ENCODE measurements at regions not wholly inside any gene's neighbourhood (a gene's known extent, or its start where the extent isn't known, plus 50 kb on each side); places are given as distances from the start of the nearest gene placed in this dataset.
"Not testable (repeated sequence)": the region's sequence is repeated elsewhere in the genome, so short reads cannot be mapped to it uniquely, and the experiment has no call there.

DNA sequence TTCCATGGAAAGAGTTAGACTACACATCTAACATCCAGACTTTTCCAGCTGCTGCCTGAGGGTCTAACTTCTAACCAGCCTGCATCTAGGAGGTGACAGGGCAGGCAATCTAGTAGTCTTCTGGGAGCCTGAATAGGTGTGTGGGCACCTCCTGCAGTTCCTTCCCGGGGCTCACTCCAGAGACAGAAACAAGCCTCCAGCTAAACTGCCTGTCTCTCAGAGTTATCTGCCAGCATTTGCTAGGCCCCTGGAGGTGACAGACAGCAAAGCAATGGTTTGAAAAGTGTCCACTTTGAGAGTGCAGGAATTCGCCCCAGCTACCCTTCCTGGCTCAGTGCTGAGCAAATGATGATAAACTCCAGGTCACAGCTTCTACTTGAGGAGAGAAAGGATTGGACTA is 240.5 kb upstream of the PRSS16 start:
- Histone ChIP-seq H3K27me3 (ENCODE audit: insufficient read depth, poor library complexity, severe bottlenecking) (no peaks in the 10 kb centered on the region), H3K36me3 (ENCODE audit: low read depth) (no peaks in the 10 kb centered on the region), H3K4me1 (ENCODE audit: insufficient read depth, poor library complexity, severe bottlenecking) (no peaks in the 10 kb centered on the region), H3K27ac (ENCODE audit: poor library complexity, severe bottlenecking) (no peak overlapping the region), H3K4me3 (ENCODE audit: severe bottlenecking) (no peak overlapping the region), H3K9me3 (ENCODE audit: severe bottlenecking) (no peaks in the 10 kb centered on the region)
- no peak for DNase-seq (ENCODE audit: low spot score)
- no peak for ATAC-seq (ENCODE audit: low read depth)
- no peak for TF ChIP-seq CTCF (IDR thresholded peaks at IDR 0.05; ENCODE audit: poor library complexity, severe bottlenecking)

GRCh38 chr6:27008613-27009012 is 238.9 kb upstream of the PRSS16 start:
- not testable (repeated sequence) for H3K36me3 ChIP-seq (ENCODE audit: low read depth); H3K4me1 ChIP-seq (ENCODE audit: insufficient read depth, poor library complexity, severe bottlenecking); H3K4me3 ChIP-seq (ENCODE audit: severe bottlenecking); H3K9me3 ChIP-seq (ENCODE audit: severe bottlenecking); DNase-seq (ENCODE audit: low spot score); ATAC-seq (ENCODE audit: low read depth); H3K27me3 ChIP-seq (ENCODE audit: insufficient read depth, poor library complexity, severe bottlenecking); H3K27ac ChIP-seq (ENCODE audit: poor library complexity, severe bottlenecking)

GRCh38 chr6:27014053-27014452 is 233.4 kb upstream of the PRSS16 start:
- ATAC-seq (ENCODE audit: low read depth); H3K4me1 ChIP-seq (ENCODE audit: insufficient read depth, poor library complexity, severe bottlenecking); H3K9me3 ChIP-seq (ENCODE audit: severe bottlenecking); DNase-seq (ENCODE audit: low spot score); H3K27ac ChIP-seq (ENCODE audit: poor library complexity, severe bottlenecking); H3K36me3 ChIP-seq (ENCODE audit: low read depth); H3K4me3 ChIP-seq (ENCODE audit: severe bottlenecking); H3K27me3 ChIP-seq (ENCODE audit: insufficient read depth, poor library complexity, severe bottlenecking): not testable (repeated sequence)

DNA sequence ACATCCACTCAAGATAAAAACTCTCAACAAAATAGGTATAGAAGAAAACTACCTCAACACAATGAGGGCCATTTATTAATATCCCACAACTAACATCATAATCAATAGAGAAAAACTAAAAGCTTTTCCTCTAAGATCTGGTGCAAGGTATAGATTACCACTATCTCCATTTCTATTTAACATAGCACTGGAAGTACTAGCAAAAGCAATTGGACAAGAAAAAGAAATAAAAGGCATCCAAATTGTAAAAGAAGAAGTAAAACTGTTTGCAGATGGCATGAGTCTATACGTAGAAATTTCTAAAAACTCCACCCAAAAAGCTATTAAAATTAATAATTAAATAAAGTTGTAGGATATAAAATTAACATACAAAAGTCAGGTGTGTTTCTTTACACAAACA is 230.8 kb upstream of the PRSS16 start:
- Histone ChIP-seq H3K36me3 (ENCODE audit: low read depth) (no peaks in the 10 kb centered on the region), H3K4me1 (ENCODE audit: insufficient read depth, poor library complexity, severe bottlenecking) (peaks cover 6% of the 10 kb centered on the region), H3K27me3 (ENCODE audit: insufficient read depth, poor library complexity, severe bottlenecking) (no peaks in the 10 kb centered on the region), H3K9me3 (ENCODE audit: severe bottlenecking) (peaks cover 8% of the 10 kb centered on the region), H3K4me3 (ENCODE audit: severe bottlenecking) (no peak overlapping the region), H3K27ac (ENCODE audit: poor library complexity, severe bottlenecking) (no peak overlapping the region)
- TF ChIP-seq CTCF (IDR thresholded peaks at IDR 0.05; ENCODE audit: poor library complexity, severe bottlenecking): no peak
- ATAC-seq (ENCODE audit: low read depth) (no peak), DNase-seq (ENCODE audit: low spot score) (no peak)

GRCh38 chr6:27018401-27018800 is 229.1 kb upstream of the PRSS16 start:
- not testable (repeated sequence) for DNase-seq (ENCODE audit: low spot score); H3K9me3 ChIP-seq (ENCODE audit: severe bottlenecking); H3K36me3 ChIP-seq (ENCODE audit: low read depth); H3K4me3 ChIP-seq (ENCODE audit: severe bottlenecking); ATAC-seq (ENCODE audit: low read depth); H3K4me1 ChIP-seq (ENCODE audit: insufficient read depth, poor library complexity, severe bottlenecking); H3K27me3 ChIP-seq (ENCODE audit: insufficient read depth, poor library complexity, severe bottlenecking)
- peak overlapping the region; percentile 93 for H3K27ac ChIP-seq (ENCODE audit: poor library complexity, severe bottlenecking)

DNA sequence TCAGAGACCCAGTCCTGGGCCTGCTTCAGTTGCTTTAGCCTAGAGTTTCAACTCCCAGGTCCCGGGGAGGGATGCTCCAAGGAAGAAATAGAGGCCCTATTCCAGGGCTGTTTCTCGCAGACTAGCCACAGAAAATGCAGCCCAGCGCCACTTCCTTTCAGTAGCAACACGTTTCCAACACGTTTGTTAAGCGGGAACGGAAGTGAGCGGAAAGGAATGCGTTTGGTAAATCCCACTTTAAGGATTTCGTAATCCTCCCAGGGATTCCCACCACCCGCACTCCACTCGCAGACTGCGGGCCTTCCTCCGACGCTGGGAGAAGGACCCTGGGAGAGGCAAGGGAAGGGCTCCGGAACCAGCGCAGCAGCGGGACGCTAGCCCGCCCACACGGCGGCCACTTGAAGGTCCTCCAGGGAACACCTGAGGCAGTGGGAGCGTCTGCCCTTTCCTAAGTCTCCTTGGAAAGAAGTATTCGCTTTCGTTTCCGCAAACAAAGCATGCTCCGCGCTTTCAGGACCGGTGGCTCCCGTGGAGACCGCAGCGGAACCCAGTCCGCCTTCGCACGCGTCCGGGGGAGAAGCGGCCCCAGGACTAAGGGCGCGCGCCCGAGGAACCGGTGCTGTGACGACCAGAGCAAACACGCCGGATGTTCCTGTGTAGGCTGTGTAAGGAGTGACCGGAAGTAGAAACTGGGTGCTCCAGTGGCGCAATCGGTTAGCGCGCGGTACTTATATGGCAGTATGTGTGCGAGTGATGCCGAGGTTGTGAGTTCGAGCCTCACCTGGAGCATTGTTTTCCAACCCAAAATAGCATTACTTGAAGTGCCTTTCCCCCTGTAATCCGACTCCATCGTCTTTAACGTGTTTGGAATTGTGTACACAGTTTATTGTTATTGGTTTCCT is 227.6 kb upstream of the PRSS16 start:
- no peak for TF ChIP-seq CTCF (IDR thresholded peaks at IDR 0.05; ENCODE audit: poor library complexity, severe bottlenecking)
- Histone ChIP-seq H3K9me3 (ENCODE audit: severe bottlenecking) (peaks cover 6% of the 10 kb centered on the region), H3K4me1 (ENCODE audit: insufficient read depth, poor library complexity, severe bottlenecking) (peaks cover 6% of the 10 kb centered on the region), H3K27me3 (ENCODE audit: insufficient read depth, poor library complexity, severe bottlenecking) (no peaks in the 10 kb centered on the region), H3K36me3 (ENCODE audit: low read depth) (no peaks in the 10 kb centered on the region), H3K4me3 (ENCODE audit: severe bottlenecking) (peak overlapping the region; percentile 64), H3K27ac (ENCODE audit: poor library complexity, severe bottlenecking) (peak overlapping the region; percentile 93)
- DNase-seq (ENCODE audit: low spot score) (peak; percentile 90), ATAC-seq (ENCODE audit: low read depth) (peak; percentile 90)
